Liver (tissue), 8 donors: ENCODE measurements at regions not wholly inside any gene's neighbourhood (a gene's known extent, or its start where the extent isn't known, plus 50 kb on each side); places are given as distances from the start of the nearest gene placed in this dataset.

Source experiments
- DNase-seq: peaks from one replicate; pipeline ENCODE4 v3.0.0-alpha.2; 2017; ENCODE audit warnings: low spot score
- H3K27ac ChIP-seq, 2 donors: one replicate each; pipeline ENCODE4 v1.7.0; 2013; ENCODE audit warnings: inconsistent platforms in 2 of 2, low read length in 2 of 2, control low read depth in 1 of 2, low read depth in 1 of 2, mild to moderate bottlenecking in 1 of 2
- H3K27me3 ChIP-seq, 4 donors: one replicate each; pipeline versions ENCODE4 v1.6.1 to v1.7.0; 2013; ENCODE audit warnings: low read length in 3 of 4, inconsistent platforms in 1 of 4, mild to moderate bottlenecking in 1 of 4, moderate library complexity in 1 of 4; ENCODE audit not compliant: control insufficient read depth in 4 of 4, insufficient read depth in 4 of 4
- H3K36me3 ChIP-seq, 4 donors: one replicate each; pipeline versions ENCODE4 v1.6.1 to v1.7.0; 2013; ENCODE audit warnings: low read length in 3 of 4, mild to moderate bottlenecking in 3 of 4, low read depth in 1 of 4, moderate library complexity in 1 of 4; ENCODE audit not compliant: control insufficient read depth in 4 of 4, insufficient read depth in 3 of 4
- H3K4me1 ChIP-seq, 4 donors: one replicate each; pipeline versions ENCODE4 v1.6.1 to v1.7.0; 2013; ENCODE audit warnings: low read length in 3 of 4, mild to moderate bottlenecking in 3 of 4, moderate library complexity in 1 of 4; ENCODE audit not compliant: control insufficient read depth in 4 of 4, insufficient read depth in 4 of 4
- H3K4me3 ChIP-seq, 3 donors: one replicate each; pipeline versions ENCODE4 v1.6.1 to v1.7.0; 2013; ENCODE audit warnings: low read length in 3 of 3, control low read depth in 1 of 3, low read depth in 1 of 3, mild to moderate bottlenecking in 1 of 3
- H3K9ac ChIP-seq, 2 donors: one replicate each; pipeline ENCODE4 v1.7.0; 2013; ENCODE audit warnings: low read length in 2 of 2, mild to moderate bottlenecking in 2 of 2, moderate library complexity in 2 of 2, control low read depth in 1 of 2, low read depth in 1 of 2
- H3K9me3 ChIP-seq, 4 donors: one replicate each; pipeline versions ENCODE4 v1.6.1 to v1.7.0; 2013; ENCODE audit warnings: low read length in 3 of 4; ENCODE audit not compliant: control insufficient read depth in 4 of 4
- FOXA1 ChIP-seq: IDR thresholded peaks from 2 replicates; pipeline ENCODE4 v1.6.1; 2016; ENCODE audit warnings: antibody characterized with exemption
- GABPA ChIP-seq, 2 donors: IDR thresholded peaks in 1 of 2; conservative IDR thresholded peaks in 1 of 2; 2 replicates each; pipeline ENCODE4 v1.6.1; 2016; ENCODE audit warnings: antibody characterized with exemption in 2 of 2, mild to moderate bottlenecking in 1 of 2, moderate library complexity in 1 of 2
- HNF4A ChIP-seq, 2 donors: conservative IDR thresholded peaks; 2 replicates each; pipeline ENCODE4 v1.6.1; 2016; ENCODE audit warnings: antibody characterized with exemption in 2 of 2, mild to moderate bottlenecking in 2 of 2
- HNF4G ChIP-seq: IDR thresholded peaks from 2 replicates; pipeline ENCODE4 v1.6.1; 2016; ENCODE audit warnings: antibody characterized with exemption
- JUND ChIP-seq, 2 donors: IDR thresholded peaks; 2 replicates each; pipeline ENCODE4 v1.6.1; 2016; ENCODE audit warnings: antibody characterized with exemption in 2 of 2
- RAD21 ChIP-seq, 2 donors: IDR thresholded peaks; 2 replicates each; pipeline ENCODE4 v1.6.1; 2016; ENCODE audit warnings: antibody characterized with exemption in 2 of 2, mild to moderate bottlenecking in 2 of 2
- SP1 ChIP-seq: IDR thresholded peaks from 2 replicates; pipeline ENCODE4 v1.6.1; 2018; ENCODE audit warnings: antibody characterized with exemption, mild to moderate bottlenecking
- TAF1 ChIP-seq: conservative IDR thresholded peaks from 2 replicates; pipeline ENCODE4 v1.6.1; 2016; ENCODE audit warnings: antibody characterized with exemption, mild to moderate bottlenecking
- YY1 ChIP-seq: IDR thresholded peaks from 2 replicates; pipeline ENCODE4 v1.6.1; 2016; ENCODE audit warnings: antibody characterized with exemption, mild to moderate bottlenecking
- WGBS: extraction: QIAGEN DNeasy Blood & Tissue Kit; methylation state at CpG from one replicate; pipeline ENCODE4 v1.1.7; 2013; 5-methylcytosine and 5-hydroxymethylcytosine counted together
- TF ChIP-seq, protein P1 (sequence below): fragments of 150-350 bp; IDR thresholded peaks from 2 replicates; pipeline ENCODE4 v1.5.1; 2017; ENCODE audit warnings: improper control_type of control experiment, low read depth, low read length; ENCODE audit not compliant: missing input control
- TF ChIP-seq, protein P2 (sequence below): IDR thresholded peaks from 2 replicates; pipeline ENCODE4 v1.6.1; 2016; ENCODE audit warnings: antibody characterized with exemption
- TF ChIP-seq, protein P3 (sequence below): IDR thresholded peaks from 2 replicates; pipeline ENCODE4 v1.6.1; 2016; ENCODE audit warnings: antibody characterized with exemption
- TF ChIP-seq, protein P4 (sequence below): IDR thresholded peaks from 2 replicates; pipeline ENCODE4 v1.6.1; 2016; ENCODE audit warnings: antibody characterized with exemption, mild to moderate bottlenecking
- TF ChIP-seq, protein P5 (sequence below): IDR thresholded peaks from 2 replicates; pipeline ENCODE4 v1.6.1; 2016; ENCODE audit warnings: antibody characterized with exemption
- donor health status: healthy.
- donor health status: healthy.
- donor health status: healthy.
- donor health status: healthy.
- donor health status: healthy.

DNA sequence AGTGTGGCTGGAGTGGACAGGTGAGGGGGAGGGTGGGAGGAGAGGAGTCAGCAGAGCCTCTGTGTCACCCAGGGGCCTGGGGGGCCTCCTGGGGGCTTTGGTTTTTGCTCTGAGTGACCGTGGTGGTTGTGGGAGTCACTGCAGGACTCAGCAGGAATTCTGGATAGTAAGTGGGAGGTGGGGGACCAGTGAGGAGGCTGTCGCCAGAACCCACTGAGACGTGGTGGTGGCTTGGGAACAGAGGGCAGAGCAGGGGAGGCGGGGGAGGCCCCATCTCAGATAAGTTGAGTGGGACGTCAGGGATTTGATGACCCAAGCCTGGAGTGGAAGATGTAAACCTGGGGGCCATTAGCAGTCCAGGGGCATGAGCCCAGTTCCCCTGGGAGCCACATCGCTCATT, 123.2 kb upstream of the WNT4 start:
- no peak for DNase-seq
- Histone ChIP-seq H3K9me3 (no peaks in the 10 kb centered on the region), H3K4me1 (no peaks in the 10 kb centered on the region), H3K9ac (no peak overlapping the region), H3K36me3 (no peaks in the 10 kb centered on the region), H3K27ac (no peak overlapping the region), H3K27me3 (peaks cover 3 to 11% (median 6%) of the 10 kb centered on the region in 4 donors), H3K4me3 (no peak overlapping the region)
- no peak for TF ChIP-seq GABPA (IDR thresholded peaks at IDR 0.05 in 1 of 2, conservative IDR thresholded peaks at IDR 0.05 in 1 of 2)
- TF ChIP-seq HNF4G = no peak
- TF ChIP-seq SP1 = no peak
- TF ChIP-seq RAD21 (IDR thresholded peaks at IDR 0.05) = no peak
- TF ChIP-seq, protein P1, sequence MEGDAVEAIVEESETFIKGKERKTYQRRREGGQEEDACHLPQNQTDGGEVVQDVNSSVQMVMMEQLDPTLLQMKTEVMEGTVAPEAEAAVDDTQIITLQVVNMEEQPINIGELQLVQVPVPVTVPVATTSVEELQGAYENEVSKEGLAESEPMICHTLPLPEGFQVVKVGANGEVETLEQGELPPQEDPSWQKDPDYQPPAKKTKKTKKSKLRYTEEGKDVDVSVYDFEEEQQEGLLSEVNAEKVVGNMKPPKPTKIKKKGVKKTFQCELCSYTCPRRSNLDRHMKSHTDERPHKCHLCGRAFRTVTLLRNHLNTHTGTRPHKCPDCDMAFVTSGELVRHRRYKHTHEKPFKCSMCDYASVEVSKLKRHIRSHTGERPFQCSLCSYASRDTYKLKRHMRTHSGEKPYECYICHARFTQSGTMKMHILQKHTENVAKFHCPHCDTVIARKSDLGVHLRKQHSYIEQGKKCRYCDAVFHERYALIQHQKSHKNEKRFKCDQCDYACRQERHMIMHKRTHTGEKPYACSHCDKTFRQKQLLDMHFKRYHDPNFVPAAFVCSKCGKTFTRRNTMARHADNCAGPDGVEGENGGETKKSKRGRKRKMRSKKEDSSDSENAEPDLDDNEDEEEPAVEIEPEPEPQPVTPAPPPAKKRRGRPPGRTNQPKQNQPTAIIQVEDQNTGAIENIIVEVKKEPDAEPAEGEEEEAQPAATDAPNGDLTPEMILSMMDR = no peak
- no peak for TF ChIP-seq FOXA1
- TF ChIP-seq, protein P2, sequence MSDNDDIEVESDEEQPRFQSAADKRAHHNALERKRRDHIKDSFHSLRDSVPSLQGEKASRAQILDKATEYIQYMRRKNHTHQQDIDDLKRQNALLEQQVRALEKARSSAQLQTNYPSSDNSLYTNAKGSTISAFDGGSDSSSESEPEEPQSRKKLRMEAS = no peak
- WGBS = 61% methylated on average over 6 of the region's 6 CpGs

DNA sequence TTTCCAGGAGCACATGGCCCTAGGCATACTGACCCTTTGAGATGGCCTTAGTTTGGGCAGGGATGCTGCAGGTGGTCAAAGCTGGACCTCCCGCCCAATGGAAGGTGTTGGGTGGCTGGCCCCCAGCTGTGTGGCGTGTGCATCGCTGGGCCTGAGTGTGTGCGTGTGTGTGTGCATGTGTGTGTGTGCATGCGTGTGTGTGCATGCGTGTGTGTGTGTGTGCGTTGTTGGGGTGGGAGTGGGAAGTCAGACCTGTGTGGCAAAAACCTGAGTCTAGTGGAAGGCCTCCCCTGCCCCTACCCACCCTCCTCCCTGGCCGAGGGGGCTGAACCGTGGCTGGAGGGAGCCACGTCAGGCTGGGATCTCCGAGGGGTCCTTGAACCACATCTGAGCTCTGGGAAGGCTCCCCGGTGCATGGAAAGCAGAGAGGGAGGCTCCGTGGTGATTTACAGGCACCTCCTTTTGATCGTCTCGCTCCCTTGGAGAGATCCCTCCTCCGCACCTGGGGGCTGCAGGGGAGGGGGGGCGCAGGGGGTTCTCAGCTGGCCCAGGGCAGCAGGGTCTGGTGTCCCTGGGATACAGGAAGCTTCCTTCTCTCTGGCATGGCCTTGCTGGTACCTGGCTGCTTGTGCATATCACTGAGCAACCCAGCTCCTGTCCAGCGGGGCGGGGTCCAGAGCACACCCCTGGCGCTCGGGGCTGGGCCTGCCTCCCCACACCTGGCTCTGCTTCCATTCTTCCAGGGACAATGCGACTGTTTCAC, 124.7 kb upstream of the WNT4 start:
- H3K27ac ChIP-seq = no peak overlapping the region
- DNase-seq = no peak

More for the DNA sequence above, 124.7 kb upstream of the WNT4 start:
- WGBS = 71% methylated on average over 22 of the region's 22 CpGs
- Histone ChIP-seq H3K9ac (no peak overlapping the region), H3K27me3 (peaks cover 4 to 11% (median 6%) of the 10 kb centered on the region in 4 donors), H3K4me1 (no peaks in the 10 kb centered on the region), H3K4me3 (no peak overlapping the region), H3K9me3 (no peaks in the 10 kb centered on the region), H3K36me3 (no peaks in the 10 kb centered on the region)
- TF ChIP-seq FOXA1 (no peak), SP1 (no peak), JUND (IDR thresholded peaks at IDR 0.05) (no peak), TAF1 (no peak), HNF4A (conservative IDR thresholded peaks at IDR 0.05) (no peak), YY1 (no peak), RAD21 (IDR thresholded peaks at IDR 0.05) (no peak)
- TF ChIP-seq, protein P3, sequence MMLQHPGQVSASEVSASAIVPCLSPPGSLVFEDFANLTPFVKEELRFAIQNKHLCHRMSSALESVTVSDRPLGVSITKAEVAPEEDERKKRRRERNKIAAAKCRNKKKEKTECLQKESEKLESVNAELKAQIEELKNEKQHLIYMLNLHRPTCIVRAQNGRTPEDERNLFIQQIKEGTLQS = no peak
- TF ChIP-seq, protein P4, sequence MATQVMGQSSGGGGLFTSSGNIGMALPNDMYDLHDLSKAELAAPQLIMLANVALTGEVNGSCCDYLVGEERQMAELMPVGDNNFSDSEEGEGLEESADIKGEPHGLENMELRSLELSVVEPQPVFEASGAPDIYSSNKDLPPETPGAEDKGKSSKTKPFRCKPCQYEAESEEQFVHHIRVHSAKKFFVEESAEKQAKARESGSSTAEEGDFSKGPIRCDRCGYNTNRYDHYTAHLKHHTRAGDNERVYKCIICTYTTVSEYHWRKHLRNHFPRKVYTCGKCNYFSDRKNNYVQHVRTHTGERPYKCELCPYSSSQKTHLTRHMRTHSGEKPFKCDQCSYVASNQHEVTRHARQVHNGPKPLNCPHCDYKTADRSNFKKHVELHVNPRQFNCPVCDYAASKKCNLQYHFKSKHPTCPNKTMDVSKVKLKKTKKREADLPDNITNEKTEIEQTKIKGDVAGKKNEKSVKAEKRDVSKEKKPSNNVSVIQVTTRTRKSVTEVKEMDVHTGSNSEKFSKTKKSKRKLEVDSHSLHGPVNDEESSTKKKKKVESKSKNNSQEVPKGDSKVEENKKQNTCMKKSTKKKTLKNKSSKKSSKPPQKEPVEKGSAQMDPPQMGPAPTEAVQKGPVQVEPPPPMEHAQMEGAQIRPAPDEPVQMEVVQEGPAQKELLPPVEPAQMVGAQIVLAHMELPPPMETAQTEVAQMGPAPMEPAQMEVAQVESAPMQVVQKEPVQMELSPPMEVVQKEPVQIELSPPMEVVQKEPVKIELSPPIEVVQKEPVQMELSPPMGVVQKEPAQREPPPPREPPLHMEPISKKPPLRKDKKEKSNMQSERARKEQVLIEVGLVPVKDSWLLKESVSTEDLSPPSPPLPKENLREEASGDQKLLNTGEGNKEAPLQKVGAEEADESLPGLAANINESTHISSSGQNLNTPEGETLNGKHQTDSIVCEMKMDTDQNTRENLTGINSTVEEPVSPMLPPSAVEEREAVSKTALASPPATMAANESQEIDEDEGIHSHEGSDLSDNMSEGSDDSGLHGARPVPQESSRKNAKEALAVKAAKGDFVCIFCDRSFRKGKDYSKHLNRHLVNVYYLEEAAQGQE = no peak
- TF ChIP-seq, protein P2 = no peak
- TF ChIP-seq, protein P5, sequence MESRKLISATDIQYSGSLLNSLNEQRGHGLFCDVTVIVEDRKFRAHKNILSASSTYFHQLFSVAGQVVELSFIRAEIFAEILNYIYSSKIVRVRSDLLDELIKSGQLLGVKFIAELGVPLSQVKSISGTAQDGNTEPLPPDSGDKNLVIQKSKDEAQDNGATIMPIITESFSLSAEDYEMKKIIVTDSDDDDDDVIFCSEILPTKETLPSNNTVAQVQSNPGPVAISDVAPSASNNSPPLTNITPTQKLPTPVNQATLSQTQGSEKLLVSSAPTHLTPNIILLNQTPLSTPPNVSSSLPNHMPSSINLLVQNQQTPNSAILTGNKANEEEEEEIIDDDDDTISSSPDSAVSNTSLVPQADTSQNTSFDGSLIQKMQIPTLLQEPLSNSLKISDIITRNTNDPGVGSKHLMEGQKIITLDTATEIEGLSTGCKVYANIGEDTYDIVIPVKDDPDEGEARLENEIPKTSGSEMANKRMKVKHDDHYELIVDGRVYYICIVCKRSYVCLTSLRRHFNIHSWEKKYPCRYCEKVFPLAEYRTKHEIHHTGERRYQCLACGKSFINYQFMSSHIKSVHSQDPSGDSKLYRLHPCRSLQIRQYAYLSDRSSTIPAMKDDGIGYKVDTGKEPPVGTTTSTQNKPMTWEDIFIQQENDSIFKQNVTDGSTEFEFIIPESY = no peak
